Stomach (tissue), 4 donors: ENCODE measurements at regions not wholly inside any gene's neighbourhood (a gene's known extent, or its start where the extent isn't known, plus 50 kb on each side); places are given as distances from the start of the nearest gene placed in this dataset.

ENCODE experiments used
- EP300 ChIP-seq: sonication (generic); formaldehyde crosslinking; IDR thresholded peaks from one replicate; pipeline ENCODE4 v1.6.1; 2017; ENCODE audit warnings: antibody characterized with exemption
- POLR2A ChIP-seq, 4 donors: fragments of 450-650 bp; IDR thresholded peaks; one replicate each; pipeline ENCODE4 v1.6.1; 2016; ENCODE audit warnings: antibody characterized with exemption in 4 of 4, control low read depth in 2 of 4, mild to moderate bottlenecking in 1 of 4, moderate library complexity in 1 of 4
- POLR2AphosphoS5 ChIP-seq, 3 donors: sonication (generic); formaldehyde crosslinking; IDR thresholded peaks; one replicate each; pipeline ENCODE4 v1.6.1; 2016; ENCODE audit warnings: antibody characterized with exemption in 3 of 3
- TF ChIP-seq, protein P1 (sequence below), 7 experiments: fragments of 450-650 bp in 4 of 7; fragments of 200-600 bp in 3 of 7; sonication (generic) in 3 of 7; IDR thresholded peaks; one replicate each; pipeline ENCODE4 v1.5.1; 2016 to 2019; ENCODE audit warnings: antibody characterized with exemption in 7 of 7, control low read depth in 2 of 7, mild to moderate bottlenecking in 1 of 7

DNA sequence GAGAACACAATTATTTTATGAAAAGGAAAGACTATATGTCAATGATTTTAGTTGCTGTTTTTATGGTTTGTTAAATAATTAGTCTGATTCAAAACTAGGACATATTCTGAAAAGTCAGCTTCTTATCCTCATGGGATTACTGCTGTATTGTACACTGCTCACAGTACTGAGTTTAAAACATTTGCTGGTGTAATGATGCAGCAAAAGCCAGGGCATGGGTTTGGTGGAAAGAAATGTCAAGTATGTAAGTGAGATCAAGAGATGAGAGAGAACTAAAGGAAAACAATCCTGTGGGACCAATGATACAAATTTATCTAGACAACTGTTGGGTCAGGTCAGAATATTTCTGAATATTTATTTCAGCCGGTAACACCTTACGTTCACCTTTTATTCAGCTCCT lies 210.1 kb upstream of the ARHGEF26 start:
- TF ChIP-seq EP300 (no peak), POLR2A (IDR thresholded peaks at IDR 0.05) (no peak), POLR2AphosphoS5 (IDR thresholded peaks at IDR 0.05) (no peak)
- TF ChIP-seq, protein P1, sequence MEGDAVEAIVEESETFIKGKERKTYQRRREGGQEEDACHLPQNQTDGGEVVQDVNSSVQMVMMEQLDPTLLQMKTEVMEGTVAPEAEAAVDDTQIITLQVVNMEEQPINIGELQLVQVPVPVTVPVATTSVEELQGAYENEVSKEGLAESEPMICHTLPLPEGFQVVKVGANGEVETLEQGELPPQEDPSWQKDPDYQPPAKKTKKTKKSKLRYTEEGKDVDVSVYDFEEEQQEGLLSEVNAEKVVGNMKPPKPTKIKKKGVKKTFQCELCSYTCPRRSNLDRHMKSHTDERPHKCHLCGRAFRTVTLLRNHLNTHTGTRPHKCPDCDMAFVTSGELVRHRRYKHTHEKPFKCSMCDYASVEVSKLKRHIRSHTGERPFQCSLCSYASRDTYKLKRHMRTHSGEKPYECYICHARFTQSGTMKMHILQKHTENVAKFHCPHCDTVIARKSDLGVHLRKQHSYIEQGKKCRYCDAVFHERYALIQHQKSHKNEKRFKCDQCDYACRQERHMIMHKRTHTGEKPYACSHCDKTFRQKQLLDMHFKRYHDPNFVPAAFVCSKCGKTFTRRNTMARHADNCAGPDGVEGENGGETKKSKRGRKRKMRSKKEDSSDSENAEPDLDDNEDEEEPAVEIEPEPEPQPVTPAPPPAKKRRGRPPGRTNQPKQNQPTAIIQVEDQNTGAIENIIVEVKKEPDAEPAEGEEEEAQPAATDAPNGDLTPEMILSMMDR (IDR thresholded peaks at IDR 0.05), result no peak
